Stimulated activated CD4-positive, alpha-beta T cell treated with anti-CD3 and anti-CD28 coated beads, Interleukin-4, amount 100 ng/mL, for 24 hours (primary cell): ENCODE measurements at regions not wholly inside any gene's neighbourhood (a gene's known extent, or its start where the extent isn't known, plus 50 kb on each side); places are given as distances from the start of the nearest gene placed in this dataset.
"Not testable (repeated sequence)": the region's sequence is repeated elsewhere in the genome, so short reads cannot be mapped to it uniquely, and the experiment has no call there.

Experiments used
- DNase-seq: peaks from one replicate; pipeline ENCODE4 v3.0.0-alpha.2; 2020

DNA sequence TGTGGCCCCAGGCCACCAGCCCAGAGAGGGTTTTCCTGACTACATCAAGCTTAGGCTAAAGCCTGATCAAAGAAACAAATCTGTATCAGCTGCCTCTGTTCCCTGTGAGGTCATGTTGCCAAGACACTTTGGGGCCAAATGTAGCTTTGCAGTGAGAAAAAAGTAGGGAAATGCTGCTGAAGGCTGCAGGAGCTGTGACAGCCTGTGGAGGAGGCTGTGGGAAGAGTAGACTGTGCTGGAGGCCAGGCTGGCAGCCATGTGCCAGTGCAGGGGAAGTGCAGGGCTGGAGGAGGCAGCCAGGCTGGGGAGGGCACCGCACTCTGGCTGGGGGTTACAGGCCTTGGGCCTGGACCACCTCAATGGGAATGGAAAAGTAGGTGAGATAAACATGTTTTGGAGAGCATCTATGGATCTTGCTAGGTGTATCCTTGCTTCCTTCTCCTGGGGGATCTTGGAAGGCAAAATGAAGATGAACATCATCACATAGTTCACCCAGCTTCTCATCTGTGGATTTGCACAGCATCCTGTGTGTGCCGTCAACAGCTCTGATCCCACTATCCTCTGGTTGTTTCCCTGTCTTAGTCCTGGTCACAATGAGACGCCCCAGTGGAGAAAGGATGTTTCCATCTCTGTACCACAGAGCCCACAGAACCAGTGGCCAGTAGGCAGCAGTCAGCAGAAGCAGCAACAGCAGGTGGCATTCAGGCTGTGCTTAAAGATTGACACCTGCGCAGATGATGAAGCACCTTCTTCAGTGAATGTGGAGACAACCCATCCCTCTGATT is 103.8 kb upstream of the COPS8 start:
- no peak for DNase-seq

GRCh38 chr2:236982693-236983455 is 102.8 kb upstream of the COPS8 start:
- DNase-seq: no peak

- DNase-seq: no peak
Measured at GRCh38 chr2:236984046-236984445, 101.6 kb upstream of the COPS8 start.

GRCh38 chr2:236985761-236986339 is 99.8 kb upstream of the COPS8 start:
- no peak for DNase-seq

GRCh38 chr2:236986524-236987330 is 99.0 kb upstream of the COPS8 start:
- DNase-seq: no peak

GRCh38 chr2:236988216-236988615 is 97.5 kb upstream of the COPS8 start:
- DNase-seq: no peak

- no peak for DNase-seq
Measured at GRCh38 chr2:236988690-236989624, 96.7 kb upstream of the COPS8 start.

GRCh38 chr2:236990552-236990951 is 95.1 kb upstream of the COPS8 start:
- DNase-seq: no peak

GRCh38 chr2:236991874-236992273 is 93.8 kb upstream of the COPS8 start:
- DNase-seq: no peak

DNA sequence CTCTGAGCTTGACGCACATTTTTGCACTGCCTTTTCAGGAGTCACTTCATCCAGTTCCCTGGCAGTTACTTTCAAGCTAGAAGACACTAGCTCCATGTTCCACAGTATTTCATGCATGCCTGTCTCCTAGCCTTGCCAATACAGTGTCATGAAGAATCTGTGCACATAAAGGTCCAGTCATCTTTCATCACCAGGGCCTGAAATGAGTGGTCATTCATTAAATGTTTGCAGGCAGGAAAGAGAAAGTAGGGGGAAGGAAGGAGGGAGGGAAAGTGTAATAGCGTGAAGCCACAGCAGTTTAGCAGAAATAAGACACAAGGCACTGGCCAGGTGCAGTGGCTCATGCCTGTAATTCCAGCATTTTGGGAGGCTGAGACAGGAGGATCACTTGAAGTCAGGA is 92.4 kb upstream of the COPS8 start:
- no peak for DNase-seq

DNA sequence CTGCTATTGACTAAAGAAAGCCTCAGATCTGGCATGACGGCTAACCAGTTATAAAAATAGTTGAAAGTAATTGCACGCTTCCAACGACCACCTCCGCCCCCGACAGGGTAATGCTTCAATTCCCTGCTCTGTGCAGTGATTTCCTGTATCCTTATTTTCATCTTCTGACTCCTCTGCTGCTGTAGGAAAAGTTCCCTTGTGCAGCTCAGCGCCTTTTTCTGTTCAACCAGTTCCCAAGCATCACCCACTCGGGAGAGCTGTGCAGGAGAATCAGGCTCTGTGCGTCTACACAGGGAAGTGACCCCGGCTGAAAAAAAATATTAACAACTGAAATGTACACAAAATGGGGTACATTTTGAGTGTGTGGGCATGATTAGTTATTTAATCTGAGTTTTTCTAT is 91.3 kb upstream of the COPS8 start:
- DNase-seq: no peak

- DNase-seq: no peak
Measured at GRCh38 chr2:236997069-236997715, 88.5 kb upstream of the COPS8 start.

DNA sequence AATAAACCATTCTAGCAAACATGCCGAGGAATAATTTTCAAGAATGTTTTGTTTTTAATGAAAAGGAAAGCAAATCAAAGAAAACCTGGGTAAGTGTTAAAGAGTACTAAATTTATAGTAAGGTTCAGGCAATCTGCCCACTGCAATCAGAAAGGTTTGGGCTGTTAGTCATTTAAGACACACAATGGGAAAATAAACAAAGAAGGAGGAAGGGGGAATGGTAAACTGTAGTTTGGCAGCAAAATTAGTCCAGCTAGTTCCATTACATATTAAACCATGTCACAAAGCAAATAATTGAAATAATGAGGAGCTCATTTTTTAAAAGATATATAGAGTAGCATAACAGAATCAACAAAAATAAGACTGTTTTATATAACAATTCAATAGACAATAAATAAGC is 87.5 kb upstream of the COPS8 start:
- no peak for DNase-seq

- no peak for DNase-seq
Measured at GRCh38 chr2:236998758-236999157, 86.9 kb upstream of the COPS8 start.

DNA sequence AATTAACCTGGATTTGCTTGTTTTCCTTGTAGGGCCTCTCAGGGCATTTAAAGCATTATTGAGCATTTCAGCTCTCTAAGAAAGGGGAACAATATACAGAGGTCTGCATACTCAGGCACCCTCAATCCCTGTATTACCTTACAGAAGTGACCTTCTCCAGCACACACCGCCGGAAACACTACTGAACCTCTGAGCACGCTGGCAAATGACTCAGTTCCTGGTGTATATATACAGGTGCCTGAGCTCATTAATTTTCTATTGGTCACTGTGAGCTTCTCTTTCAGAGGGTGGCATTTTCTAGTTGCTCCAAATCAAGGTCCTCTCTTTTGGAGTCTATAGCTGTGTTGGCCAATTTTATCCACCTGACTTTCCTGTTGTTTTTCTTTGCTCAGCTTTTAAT is 85.2 kb upstream of the COPS8 start:
- no peak for DNase-seq

GRCh38 chr2:237005341-237005740 is 80.3 kb upstream of the COPS8 start:
- not testable (repeated sequence) for DNase-seq

- DNase-seq: no peak
Measured at GRCh38 chr2:237011206-237011795, 74.4 kb upstream of the COPS8 start.

DNA sequence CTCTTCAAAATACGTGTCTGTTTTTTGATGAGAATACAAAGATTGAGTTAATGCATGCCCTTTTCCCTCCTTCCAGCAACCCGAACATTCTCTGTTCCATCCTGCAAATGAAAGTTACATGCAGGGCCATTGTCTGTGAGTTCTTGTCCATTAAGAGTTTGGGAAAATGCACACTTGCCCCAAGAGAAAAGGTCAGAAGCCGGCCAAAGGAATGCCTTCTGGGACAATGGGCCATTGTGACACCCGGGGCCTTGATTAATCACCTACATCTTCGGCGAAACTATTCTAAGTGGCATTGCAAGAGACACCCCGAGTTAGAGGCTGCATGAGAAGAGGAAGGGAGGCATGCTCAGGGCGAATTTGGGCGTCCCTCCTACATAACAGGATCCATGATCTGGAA is 73.7 kb upstream of the COPS8 start:
- DNase-seq: no peak

- DNase-seq: no peak
Measured at GRCh38 chr2:237012577-237013267, 73.0 kb upstream of the COPS8 start.

GRCh38 chr2:237016121-237016915 is 69.4 kb upstream of the COPS8 start:
- DNase-seq: no peak
